ENCODE measurements at regions not wholly inside any gene's neighbourhood (a gene's known extent, or its start where the extent isn't known, plus 50 kb on each side); places are given as distances from the start of the nearest gene placed in this dataset.

DNA sequence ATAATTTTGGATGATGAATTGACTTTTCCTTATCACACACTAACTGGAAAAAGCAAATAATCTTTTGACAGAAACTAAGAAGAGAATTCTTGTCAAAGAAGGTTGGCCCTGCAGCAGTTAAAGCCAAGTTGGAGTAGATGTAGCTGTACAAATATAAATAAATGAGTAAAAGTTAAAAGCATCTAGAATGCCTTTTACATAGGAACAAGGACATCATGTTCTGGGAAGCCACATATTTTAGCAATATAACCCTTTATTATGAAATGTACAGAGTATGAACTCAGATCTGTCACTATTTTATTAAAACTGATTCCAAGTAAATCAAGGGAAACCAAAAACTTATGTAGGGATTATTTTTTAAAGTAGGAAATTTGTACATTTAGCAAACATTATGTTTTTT lies 269.4 kb upstream of the FAT4 start:
- Histone ChIP-seq H4K20me1 (ENCODE audit: insufficient read depth) (no peaks in the 10 kb centered on the region), H3K9me2 (ENCODE audit: insufficient read depth) (0 out of 2 replicates have a peak, but pooled peaks cover 4% of the 10 kb centered on the region), H3K9me3 (ENCODE audit: insufficient read depth, low read depth) (no peaks in the 10 kb centered on the region), H2AFZ (no peak overlapping the region), H3K4me3 (no peak overlapping the region), H3K4me1 (replicated peaks; ENCODE audit: insufficient read depth) (no peaks in the 10 kb centered on the region), H3K27ac (no peak overlapping the region), H3F3A (ENCODE audit: insufficient read depth, low read depth) (no peaks in the 10 kb centered on the region), H3K36me3 (ENCODE audit: low read depth) (no peaks in the 10 kb centered on the region), H3K27me3 (ENCODE audit: insufficient read depth, low read depth) (no peaks in the 10 kb centered on the region), H3K79me2 (ENCODE audit: low read depth) (no peaks in the 10 kb centered on the region), H3K4me2 (no peak overlapping the region)
- no TSS peak for BruUV-seq (replicated peaks)
- TF ChIP-seq, protein P1, sequence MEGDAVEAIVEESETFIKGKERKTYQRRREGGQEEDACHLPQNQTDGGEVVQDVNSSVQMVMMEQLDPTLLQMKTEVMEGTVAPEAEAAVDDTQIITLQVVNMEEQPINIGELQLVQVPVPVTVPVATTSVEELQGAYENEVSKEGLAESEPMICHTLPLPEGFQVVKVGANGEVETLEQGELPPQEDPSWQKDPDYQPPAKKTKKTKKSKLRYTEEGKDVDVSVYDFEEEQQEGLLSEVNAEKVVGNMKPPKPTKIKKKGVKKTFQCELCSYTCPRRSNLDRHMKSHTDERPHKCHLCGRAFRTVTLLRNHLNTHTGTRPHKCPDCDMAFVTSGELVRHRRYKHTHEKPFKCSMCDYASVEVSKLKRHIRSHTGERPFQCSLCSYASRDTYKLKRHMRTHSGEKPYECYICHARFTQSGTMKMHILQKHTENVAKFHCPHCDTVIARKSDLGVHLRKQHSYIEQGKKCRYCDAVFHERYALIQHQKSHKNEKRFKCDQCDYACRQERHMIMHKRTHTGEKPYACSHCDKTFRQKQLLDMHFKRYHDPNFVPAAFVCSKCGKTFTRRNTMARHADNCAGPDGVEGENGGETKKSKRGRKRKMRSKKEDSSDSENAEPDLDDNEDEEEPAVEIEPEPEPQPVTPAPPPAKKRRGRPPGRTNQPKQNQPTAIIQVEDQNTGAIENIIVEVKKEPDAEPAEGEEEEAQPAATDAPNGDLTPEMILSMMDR (conservative IDR thresholded peaks at IDR 0.05) = no peak
- no peak for TF ChIP-seq EZH2 (IDR thresholded peaks at IDR 0.05; ENCODE audit: low read depth)
- no peak for DNase-seq
- intact Hi-C loops (cut with micrococcal nuclease; ENCODE audit: unreplicated experiment) = no loop called here
- ChIA-PET POLR2A (ENCODE audit: unreplicated experiment) (no interaction called here), CTCF (no interaction called here)

DNA sequence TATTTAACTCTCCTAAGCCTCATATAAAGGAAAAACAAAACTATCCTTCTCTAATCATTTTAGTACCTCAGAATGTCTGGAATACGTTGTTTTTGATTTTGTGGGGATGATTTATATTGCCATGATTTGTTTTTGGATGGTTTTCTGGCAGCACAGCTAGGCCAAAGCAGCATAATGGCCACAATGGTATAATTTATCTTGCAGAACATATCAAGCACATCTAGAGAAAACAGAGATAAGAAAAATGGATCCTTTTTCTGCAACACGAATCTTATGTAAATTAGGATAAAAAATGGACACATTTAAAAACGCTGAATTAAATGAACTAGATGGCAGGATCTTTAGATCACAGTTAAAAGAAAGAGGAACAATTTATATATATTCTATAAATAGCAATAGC lies 269.9 kb upstream of the FAT4 start:
- H3K27ac ChIP-seq = no peak overlapping the region
- no peaks in the 10 kb centered on the region for H4K20me1 ChIP-seq (ENCODE audit: insufficient read depth)
- H3K4me3 ChIP-seq = no peak overlapping the region
- TF ChIP-seq, protein P1 (conservative IDR thresholded peaks at IDR 0.05) = no peak
- no peak for TF ChIP-seq EZH2 (IDR thresholded peaks at IDR 0.05; ENCODE audit: low read depth)
- no peaks in the 10 kb centered on the region for H3K27me3 ChIP-seq (ENCODE audit: insufficient read depth, low read depth)
- no peaks in the 10 kb centered on the region for H3K79me2 ChIP-seq (ENCODE audit: low read depth)
- POLR2A ChIA-PET (ENCODE audit: unreplicated experiment) = no interaction called here
- no peaks in the 10 kb centered on the region for H3K9me3 ChIP-seq (ENCODE audit: insufficient read depth, low read depth)
- BruUV-seq (replicated peaks) = no TSS peak
- intact Hi-C loops (cut with micrococcal nuclease; ENCODE audit: unreplicated experiment) = no loop called here
- H3K4me1 ChIP-seq (replicated peaks; ENCODE audit: insufficient read depth) = no peaks in the 10 kb centered on the region
- CTCF ChIA-PET = no interaction called here
- no peak for DNase-seq
- H3K4me2 ChIP-seq = no peak overlapping the region
- H3K36me3 ChIP-seq (ENCODE audit: low read depth) = no peaks in the 10 kb centered on the region
- H3F3A ChIP-seq (ENCODE audit: insufficient read depth, low read depth) = no peaks in the 10 kb centered on the region
- 0 out of 2 replicates have a peak, but pooled peaks cover 4% of the 10 kb centered on the region for H3K9me2 ChIP-seq (ENCODE audit: insufficient read depth)
- no peak overlapping the region for H2AFZ ChIP-seq

DNA sequence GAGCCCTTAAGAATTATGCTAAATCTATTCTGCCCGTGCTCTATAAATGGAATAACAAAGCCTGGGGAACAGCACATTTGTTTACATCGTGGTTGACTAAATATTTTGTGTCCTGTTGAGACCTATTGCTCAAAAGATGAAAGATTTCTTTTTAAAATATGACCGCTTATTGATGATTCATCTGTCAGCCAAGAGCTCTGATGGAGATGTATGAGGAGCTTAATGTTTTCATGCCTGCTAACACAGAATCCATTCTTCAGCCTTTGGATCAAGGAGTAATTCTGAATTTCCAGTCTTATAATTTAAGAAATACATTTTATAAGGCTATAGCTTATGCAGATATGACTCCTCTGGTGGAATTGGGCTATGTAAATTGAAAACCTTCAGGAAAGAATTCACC lies 271.3 kb upstream of the FAT4 start:
- ChIA-PET CTCF (no interaction called here), POLR2A (ENCODE audit: unreplicated experiment) (no interaction called here)
- Histone ChIP-seq H4K20me1 (ENCODE audit: insufficient read depth) (no peaks in the 10 kb centered on the region), H3K27ac (no peak overlapping the region), H3K36me3 (ENCODE audit: low read depth) (no peaks in the 10 kb centered on the region), H2AFZ (no peak overlapping the region), H3F3A (ENCODE audit: insufficient read depth, low read depth) (no peaks in the 10 kb centered on the region), H3K4me1 (replicated peaks; ENCODE audit: insufficient read depth) (no peaks in the 10 kb centered on the region), H3K79me2 (ENCODE audit: low read depth) (no peaks in the 10 kb centered on the region), H3K9me2 (ENCODE audit: insufficient read depth) (0 out of 2 replicates have a peak, but pooled peaks cover 6% of the 10 kb centered on the region), H3K4me3 (no peak overlapping the region), H3K9me3 (ENCODE audit: insufficient read depth, low read depth) (no peaks in the 10 kb centered on the region), H3K4me2 (no peak overlapping the region), H3K27me3 (ENCODE audit: insufficient read depth, low read depth) (no peaks in the 10 kb centered on the region)
- BruUV-seq (replicated peaks) = no TSS peak
- no peak for TF ChIP-seq EZH2 (IDR thresholded peaks at IDR 0.05; ENCODE audit: low read depth)
- TF ChIP-seq, protein P1 (conservative IDR thresholded peaks at IDR 0.05) = no peak
- intact Hi-C loops (cut with micrococcal nuclease; ENCODE audit: unreplicated experiment) = no loop called here
- DNase-seq = no peak
